HEK293T (cell line): ENCODE measurements at regions not wholly inside any gene's neighbourhood (a gene's known extent, or its start where the extent isn't known, plus 50 kb on each side); places are given as distances from the start of the nearest gene placed in this dataset.

Experiments
- BHLHE40 ChIP-seq: fragments of 450-650 bp; IDR thresholded peaks from 2 replicates; pipeline ENCODE4 v1.6.1; 2016; ENCODE audit warnings: mild to moderate bottlenecking, moderate library complexity, borderline replicate concordance
- FOXM1 ChIP-seq: fragments of 450-650 bp; IDR thresholded peaks from 2 replicates; pipeline ENCODE4 v1.6.1; 2017; ENCODE audit warnings: mild to moderate bottlenecking, borderline replicate concordance
- LEF1 ChIP-seq: fragments of 450-650 bp; IDR thresholded peaks from 2 replicates; pipeline ENCODE4 v1.6.1; 2017; ENCODE audit warnings: mild to moderate bottlenecking, borderline replicate concordance
- PKNOX1 ChIP-seq: fragments of 450-650 bp; IDR thresholded peaks from 2 replicates; pipeline ENCODE4 v1.6.1; 2016
- SP1 ChIP-seq: fragments of 450-650 bp; IDR thresholded peaks from 2 replicates; pipeline ENCODE4 v1.6.1; 2017
- TARDBP ChIP-seq: fragments of 450-650 bp; IDR thresholded peaks from 2 replicates; pipeline ENCODE4 v1.6.1; 2016

DNA sequence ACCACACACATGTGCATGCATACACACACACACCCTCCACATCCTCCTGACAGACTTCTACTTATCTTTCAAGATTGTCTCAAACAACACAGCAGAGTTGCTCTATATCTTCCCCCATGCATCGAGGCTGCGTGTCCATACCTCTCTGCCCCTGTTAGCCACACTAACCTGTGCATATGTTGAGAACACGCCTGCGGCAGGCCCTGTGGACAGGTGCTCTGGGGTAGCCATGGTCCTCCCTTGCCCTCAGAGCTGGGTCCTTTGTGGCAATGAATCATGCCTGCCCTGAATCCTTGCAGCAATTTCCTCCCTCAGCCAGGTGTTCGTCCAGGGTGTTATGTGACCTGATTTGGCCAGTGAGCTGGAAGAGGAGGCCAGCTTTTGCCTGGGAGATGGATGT lies 213.3 kb downstream of the KATNAL1 start:
- TF ChIP-seq BHLHE40, result no peak
- no peak for TF ChIP-seq SP1
- TF ChIP-seq PKNOX1, result no peak
- no peak for TF ChIP-seq LEF1
- TF ChIP-seq FOXM1, result no peak
- TF ChIP-seq TARDBP, result no peak
